Hematopoietic multipotent progenitor cell treated with erythropoietin and hydrocortisone succinate and interleukin-3 and kit ligand, for 17 days (in vitro differentiated cells): ENCODE measurements at regions not wholly inside any gene's neighbourhood (a gene's known extent, or its start where the extent isn't known, plus 50 kb on each side); places are given as distances from the start of the nearest gene placed in this dataset.

ENCODE experiments used
- DNase-seq: peaks from one replicate; pipeline ENCODE4 v3.0.0-alpha.2; 2015; ENCODE audit warnings: low spot score

DNA sequence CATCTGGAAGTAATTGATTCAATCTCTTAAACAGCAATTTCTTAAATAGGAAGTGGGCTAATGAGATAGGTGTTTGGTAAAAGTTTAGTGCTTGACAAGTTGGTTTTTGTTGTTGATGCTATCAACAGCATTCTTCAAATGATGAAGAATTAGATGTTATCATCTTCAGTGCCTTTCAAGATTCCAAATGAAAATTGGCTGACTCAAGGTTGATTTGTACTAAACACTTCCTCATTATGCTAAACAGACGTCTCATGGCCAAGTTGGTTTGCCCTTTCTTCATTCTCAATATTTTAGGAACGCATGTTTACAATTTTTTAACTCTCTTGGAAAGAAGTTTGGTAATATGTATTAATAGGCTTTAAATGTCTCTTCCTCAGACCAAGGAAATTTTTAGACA is 86.0 kb downstream of the MID1IP1 start:
- no peak for DNase-seq

DNA sequence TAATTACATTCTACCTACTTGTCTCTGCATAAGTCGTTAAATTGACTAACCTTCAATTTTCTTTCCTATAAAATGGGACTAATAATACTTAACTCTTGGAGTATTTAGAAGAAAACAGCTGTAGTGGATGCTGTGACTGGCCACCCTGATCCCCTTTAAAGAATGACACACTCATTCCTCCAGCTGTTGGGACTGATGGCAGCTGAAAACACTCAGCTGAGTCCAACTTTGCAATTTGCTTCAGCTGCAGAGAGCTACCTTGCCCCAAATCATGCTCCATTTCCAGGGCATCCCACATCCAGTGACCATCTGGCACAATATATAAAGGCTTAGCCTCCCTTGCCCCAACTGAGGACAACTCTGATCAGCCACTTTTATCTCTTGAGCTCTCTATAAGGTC is 89.1 kb downstream of the MID1IP1 start:
- no peak for DNase-seq

GRCh38 chrX:38890963-38891362 is 89.7 kb downstream of the MID1IP1 start:
- no peak for DNase-seq

DNA sequence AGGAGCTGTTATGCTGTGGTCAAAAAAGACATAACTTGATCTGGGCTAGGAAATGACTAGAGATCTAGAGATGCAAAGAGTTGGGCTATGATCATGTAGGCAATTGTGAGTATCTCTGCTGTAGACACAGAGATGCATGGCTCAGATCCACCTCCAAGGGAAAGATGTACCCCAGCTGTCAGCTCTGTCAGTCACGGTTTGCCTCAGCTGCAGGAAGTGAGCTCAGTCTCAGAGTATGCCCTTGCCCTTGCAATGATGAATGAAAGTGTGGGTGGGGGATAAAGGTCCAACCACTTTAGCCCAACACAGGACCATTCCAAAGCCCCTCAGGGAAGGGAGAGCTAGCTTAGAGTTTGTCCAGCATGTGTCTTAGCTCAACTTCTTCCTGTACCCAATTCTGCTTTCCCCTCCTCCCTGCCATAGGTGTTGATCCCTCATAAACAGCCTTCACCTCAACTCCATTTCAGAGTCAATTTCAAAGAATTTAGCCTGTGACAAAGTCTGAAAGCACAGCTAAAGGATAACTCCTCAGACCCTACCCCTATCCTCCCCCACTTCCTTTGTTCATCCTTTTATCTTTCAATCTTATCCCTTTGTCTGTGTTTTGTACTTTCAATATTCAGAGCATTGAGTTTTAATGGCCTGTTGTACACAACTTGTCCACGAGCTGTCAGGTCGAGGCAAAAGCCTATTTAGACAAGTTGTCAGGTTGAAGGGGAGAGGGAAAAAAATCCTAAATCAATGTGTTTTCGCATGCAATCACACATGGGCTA is 90.6 kb downstream of the MID1IP1 start:
- DNase-seq = no peak

DNA sequence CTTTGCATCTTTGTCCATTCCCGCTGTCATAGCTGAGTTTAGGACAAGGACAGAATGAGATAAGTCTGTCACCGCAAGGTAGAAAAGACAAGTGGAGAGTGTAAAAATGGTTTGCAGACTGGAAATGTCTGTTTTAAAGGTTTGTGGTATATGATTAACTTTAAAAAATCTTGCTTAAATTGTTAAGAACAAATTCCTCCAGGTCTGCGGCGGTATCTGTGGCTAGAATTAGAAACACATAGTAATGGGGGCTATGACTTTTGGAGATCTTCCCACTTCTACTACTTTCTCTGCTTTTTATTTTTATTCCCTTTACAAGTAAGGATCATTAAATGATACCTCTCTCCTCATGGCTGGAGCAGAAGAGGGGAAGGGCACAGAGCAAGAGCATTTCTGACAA is 92.2 kb downstream of the MID1IP1 start:
- DNase-seq = no peak

- no peak for DNase-seq
These were observed 94.5 kb downstream of the MID1IP1 start for GRCh38 chrX:38895775-38896174.

DNA sequence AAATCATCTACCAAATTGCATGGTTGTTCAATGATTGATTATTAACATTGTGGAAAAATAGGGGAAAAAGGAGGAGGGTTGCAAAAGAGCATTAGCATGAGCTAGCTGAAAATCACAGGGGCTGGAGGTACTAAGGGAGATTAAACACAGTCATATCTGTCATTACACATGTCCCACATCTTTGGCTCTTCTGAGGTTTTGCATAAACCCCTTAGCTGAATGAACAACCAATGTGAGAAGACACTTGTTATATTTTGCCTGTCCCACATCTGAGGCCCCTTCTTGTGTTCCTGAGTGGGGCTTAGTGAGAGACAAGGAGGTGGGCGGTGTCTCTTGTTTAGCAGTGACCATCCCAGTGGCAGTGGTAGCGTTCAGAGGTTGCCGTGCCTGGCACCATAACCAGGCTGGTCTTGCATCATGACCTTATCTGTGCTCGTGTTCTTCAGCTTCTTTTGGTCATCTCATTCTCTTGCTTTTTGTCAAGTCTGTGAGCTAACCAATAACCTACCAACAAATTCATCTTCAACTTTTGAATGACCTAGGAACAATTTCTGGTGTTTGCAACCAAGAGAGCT is 95.6 kb downstream of the MID1IP1 start:
- DNase-seq = no peak

GRCh38 chrX:38898261-38898660 is 97.0 kb downstream of the MID1IP1 start:
- no peak for DNase-seq

- DNase-seq = no peak
These were observed 98.4 kb downstream of the MID1IP1 start for GRCh38 chrX:38899650-38900049.

- DNase-seq = no peak
These were observed 99.5 kb downstream of the MID1IP1 start for GRCh38 chrX:38900719-38901118.

- no peak for DNase-seq
These were observed 101.8 kb downstream of the MID1IP1 start for GRCh38 chrX:38902972-38903492.

DNA sequence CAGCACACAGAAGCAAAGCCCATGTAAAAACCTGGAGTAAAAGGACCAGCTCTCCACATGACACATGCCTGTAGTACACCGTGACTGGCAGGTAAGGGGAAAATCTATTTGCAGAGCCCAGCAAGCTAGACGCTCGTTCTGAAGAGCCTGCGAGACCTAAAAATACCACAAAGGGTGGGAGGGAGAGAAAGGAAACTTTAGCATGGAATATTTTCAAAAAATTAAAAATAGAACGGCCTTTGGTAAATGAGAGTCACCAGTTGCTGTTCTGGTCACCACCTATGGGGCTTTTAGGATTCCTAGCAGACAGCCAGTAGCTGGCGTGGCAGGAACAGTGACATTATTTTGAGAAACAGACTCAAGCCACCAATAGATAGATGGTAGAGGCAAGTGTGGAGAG is 115.5 kb downstream of the MID1IP1 start:
- DNase-seq = no peak

- no peak for DNase-seq
These were observed 116.7 kb downstream of the MID1IP1 start for GRCh38 chrX:38917954-38918353.

GRCh38 chrX:38919202-38919601 is 117.9 kb downstream of the MID1IP1 start:
- no peak for DNase-seq

GRCh38 chrX:38919853-38920528 is 118.7 kb downstream of the MID1IP1 start:
- DNase-seq = no peak

GRCh38 chrX:38923451-38923969 is 122.3 kb downstream of the MID1IP1 start:
- no peak for DNase-seq

- DNase-seq = no peak
These were observed 126.3 kb downstream of the MID1IP1 start for GRCh38 chrX:38927592-38927991.

- DNase-seq = no peak
These were observed 128.7 kb downstream of the MID1IP1 start for GRCh38 chrX:38929966-38930421.

DNA sequence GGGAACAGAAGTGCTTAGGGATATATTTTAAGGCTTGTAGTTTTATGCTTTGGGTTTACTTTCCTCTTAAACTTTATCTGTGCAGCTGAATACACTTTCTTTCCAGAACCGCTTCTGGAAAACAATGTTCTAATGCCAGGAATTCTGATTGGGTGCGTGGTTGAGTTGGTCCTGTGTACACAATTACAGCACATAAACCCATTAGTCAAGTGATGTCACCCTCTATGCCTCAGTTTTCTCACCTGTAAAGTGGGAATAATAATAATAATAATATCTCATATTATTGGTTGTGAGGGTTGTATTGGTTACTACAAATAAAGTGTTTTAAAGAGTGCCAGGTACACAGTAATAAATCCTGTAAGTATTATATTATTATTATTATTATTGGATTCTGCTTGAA is 129.2 kb downstream of the MID1IP1 start:
- no peak for DNase-seq

DNA sequence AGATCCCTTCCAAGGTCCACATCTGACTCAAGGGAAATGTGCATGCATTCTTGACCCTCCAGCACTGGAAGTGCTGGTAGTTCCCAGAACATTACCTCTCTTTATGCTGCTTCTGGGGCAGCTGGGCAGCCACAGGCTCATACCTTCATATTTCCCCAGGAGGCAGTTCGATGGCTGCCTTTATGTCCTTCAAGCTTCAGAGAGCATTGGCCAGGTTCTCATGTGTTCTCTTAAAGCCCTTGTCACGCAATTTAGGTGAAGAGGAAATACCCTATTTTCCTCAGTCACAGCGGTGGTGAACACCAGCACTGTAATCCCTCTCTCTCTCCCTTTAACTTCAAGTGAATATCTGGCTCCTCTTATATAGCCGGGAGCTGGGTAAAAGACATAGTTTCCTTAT is 134.3 kb downstream of the MID1IP1 start:
- DNase-seq = no peak

GRCh38 chrX:38937400-38937799 is 136.1 kb downstream of the MID1IP1 start:
- DNase-seq = no peak

GRCh38 chrX:38937926-38938325 is 136.7 kb downstream of the MID1IP1 start:
- no peak for DNase-seq

DNA sequence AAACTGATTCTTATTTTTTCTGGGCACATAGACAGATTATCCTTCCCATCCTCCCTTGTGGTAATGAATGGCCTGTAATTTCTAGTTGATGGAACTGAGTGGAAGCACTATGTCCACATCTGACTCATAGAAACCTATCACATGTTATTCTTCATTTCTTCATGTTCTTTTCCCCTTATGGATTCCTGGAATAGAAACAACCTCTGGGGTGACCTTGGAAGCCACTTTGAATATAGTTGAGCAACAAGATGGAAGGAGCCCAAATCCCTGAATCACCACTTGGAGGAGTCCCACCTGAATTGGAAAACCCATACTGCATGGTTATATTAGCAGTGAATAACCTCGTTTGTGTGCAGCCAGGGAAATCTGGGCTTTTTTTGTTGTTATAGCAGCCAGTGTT is 137.8 kb downstream of the MID1IP1 start:
- DNase-seq = no peak
